IMR-90 (cell line): ENCODE measurements at regions not wholly inside any gene's neighbourhood (a gene's known extent, or its start where the extent isn't known, plus 50 kb on each side); places are given as distances from the start of the nearest gene placed in this dataset.

Source experiments
- ATAC-seq: fragments of 200-7000 bp; cut with Tn5 transposase; 2 replicates; pipeline ENCODE4 v1.9.1; 2020; ENCODE audit warnings: low read depth, mild to moderate bottlenecking, moderate library complexity
- BruUV-seq: library from RNA; stranded (reverse); fragments of 400-500 nt; replicated peaks from 2 replicates; lab custom pipeline; 2021; lab: Mats Ljungman, UMichigan
- CTCF ChIA-PET: fragments of 300-600 bp; formaldehyde crosslinking; extraction: SDS; loops from one replicate; lab custom pipeline; 2021; ENCODE audit warnings: antibody characterized with exemption; lab: Yijun Ruan, JAX
- POLR2A ChIA-PET: fragments of 300-600 bp; sonication (Branson Sonifier 250); formaldehyde crosslinking; loops from one replicate; lab custom pipeline; 2022; ENCODE audit warnings: antibody characterized with exemption; ENCODE audit not compliant: unreplicated experiment; lab: Charles Lee
- DNase-seq: peaks from one replicate; pipeline ENCODE4 v3.0.0; 2013
- H2AFZ ChIP-seq: replicated peaks from 2 replicates; pipeline ENCODE3; 2013; ENCODE audit warnings: low read length, mild to moderate bottlenecking; ENCODE audit not compliant: poor library complexity
- H2AK5ac ChIP-seq: 2 replicates; pipeline ENCODE4 v1.6.1; 2013; ENCODE audit warnings: low read depth, low read length, inconsistent platforms
- H2AK9ac ChIP-seq: replicated peaks from 2 replicates; pipeline ENCODE3; 2013; ENCODE audit warnings: mild to moderate bottlenecking, low read depth, low read length, moderate library complexity; ENCODE audit not compliant: poor library complexity
- H2BK120ac ChIP-seq: 2 replicates; pipeline ENCODE4 v1.6.1; 2013; ENCODE audit warnings: low read depth, low read length, inconsistent platforms
- H2BK15ac ChIP-seq: 3 replicates; pipeline ENCODE4 v1.6.1; 2013; ENCODE audit warnings: low read depth, low read length, inconsistent platforms
- H2BK20ac ChIP-seq: 2 replicates; pipeline ENCODE4 v1.6.1; 2013; ENCODE audit warnings: low read depth, mild to moderate bottlenecking, inconsistent platforms, low read length, moderate library complexity
- H2BK5ac ChIP-seq: 2 replicates; pipeline ENCODE4 v1.6.1; 2013; ENCODE audit warnings: mild to moderate bottlenecking, low read depth, low read length, inconsistent platforms; ENCODE audit not compliant: poor library complexity, severe bottlenecking
- H3K14ac ChIP-seq: replicated peaks from 2 replicates; pipeline ENCODE4 v1.6.1; 2013; ENCODE audit warnings: low read depth, low read length, inconsistent platforms
- H3K18ac ChIP-seq: 2 replicates; pipeline ENCODE4 v1.6.1; 2013; ENCODE audit warnings: low read depth, low read length, control low read depth
- H3K23ac ChIP-seq: 2 replicates; pipeline ENCODE4 v1.6.1; 2013; ENCODE audit warnings: low read depth, low read length, inconsistent platforms
- H3K27ac ChIP-seq: 2 replicates; pipeline ENCODE4 v1.5.1; 2013; ENCODE audit warnings: mild to moderate bottlenecking, control low read depth, low read length; ENCODE audit not compliant: insufficient read depth
- H3K27me3 ChIP-seq: 2 replicates; pipeline ENCODE4 v1.6.1; 2013; ENCODE audit warnings: low read length; ENCODE audit not compliant: control insufficient read depth, insufficient read depth
- H3K36me3 ChIP-seq: 2 replicates; pipeline ENCODE4 v1.6.1; 2013; ENCODE audit warnings: low read length, mixed read lengths; ENCODE audit not compliant: control insufficient read depth, insufficient read depth
- H3K4ac ChIP-seq: 2 replicates; pipeline ENCODE4 v1.6.1; 2013; ENCODE audit warnings: low read depth, low read length, inconsistent platforms
- H3K4me1 ChIP-seq: 2 replicates; pipeline ENCODE4 v1.6.1; 2013; ENCODE audit warnings: low read length, mixed read lengths; ENCODE audit not compliant: control insufficient read depth, insufficient read depth
- H3K4me2 ChIP-seq: 2 replicates; pipeline ENCODE4 v1.6.1; 2013; ENCODE audit warnings: low read depth, mild to moderate bottlenecking, control low read depth, low read length, moderate library complexity
- H3K4me3 ChIP-seq: 2 replicates; pipeline ENCODE4 v1.5.1; 2013; ENCODE audit warnings: low read depth, mild to moderate bottlenecking, control low read depth, low read length, moderate library complexity; ENCODE audit not compliant: insufficient read depth
- H3K56ac ChIP-seq: 2 replicates; pipeline ENCODE4 v1.6.1; 2013; ENCODE audit warnings: low read length, inconsistent platforms; ENCODE audit not compliant: insufficient read depth; ENCODE audit errors: extremely low read depth
- H3K79me1 ChIP-seq, 2 experiments: 2 replicates each; pipeline ENCODE4 v1.6.1; 2013; ENCODE audit warnings: low read length in 2 of 2, inconsistent platforms in 1 of 2, low read depth in 1 of 2
- H3K9ac ChIP-seq: 2 replicates; pipeline ENCODE4 v1.6.1; 2013; ENCODE audit warnings: low read depth, low read length, control low read depth
- H3K9me1 ChIP-seq: 2 replicates; pipeline ENCODE4 v1.6.1; 2013; ENCODE audit warnings: low read length, inconsistent platforms; ENCODE audit not compliant: insufficient read depth
- H3K9me3 ChIP-seq: 2 replicates; pipeline ENCODE4 v1.6.1; 2013; ENCODE audit warnings: low read length; ENCODE audit not compliant: control insufficient read depth, insufficient read depth
- H4K20me1 ChIP-seq: 2 replicates; pipeline ENCODE4 v1.6.1; 2013; ENCODE audit warnings: low read length, inconsistent platforms; ENCODE audit not compliant: insufficient read depth
- H4K5ac ChIP-seq: 2 replicates; pipeline ENCODE4 v1.6.1; 2013; ENCODE audit warnings: mild to moderate bottlenecking, low read depth, low read length, control low read depth
- H4K8ac ChIP-seq, 2 experiments: 2 replicates each; pipeline ENCODE4 v1.6.1; 2013; ENCODE audit warnings: low read depth in 2 of 2, low read length in 2 of 2, control low read depth in 1 of 2, inconsistent platforms in 1 of 2
- H4K91ac ChIP-seq: 2 replicates; pipeline ENCODE4 v1.6.1; 2013; ENCODE audit warnings: low read depth, low read length, inconsistent platforms; ENCODE audit not compliant: insufficient read depth
- BHLHE40 ChIP-seq: fragments of 150-350 bp; IDR thresholded peaks from 2 replicates; pipeline ENCODE4 v1.6.1; 2016; ENCODE audit warnings: mild to moderate bottlenecking, low read depth, low read length
- CHD1 ChIP-seq: IDR thresholded peaks from 2 replicates; pipeline ENCODE4 v1.6.1; 2012; ENCODE audit warnings: low read depth, low read length, improper control_type of control experiment
- CTCF ChIP-seq: conservative IDR thresholded peaks from 2 replicates; pipeline ENCODE4 v1.5.1; 2012; ENCODE audit warnings: mild to moderate bottlenecking, low read depth, low read length, improper control_type of control experiment
- FOS ChIP-seq: fragments of 150-350 bp; IDR thresholded peaks from 2 replicates; pipeline ENCODE4 v1.6.1; 2016; ENCODE audit warnings: low read depth, low read length
- MAFK ChIP-seq: IDR thresholded peaks from 2 replicates; pipeline ENCODE4 v1.6.1; 2012; ENCODE audit warnings: low read depth, low read length, improper control_type of control experiment
- MAZ ChIP-seq: IDR thresholded peaks from 2 replicates; pipeline ENCODE4 v1.6.1; 2012; ENCODE audit warnings: low read depth, mild to moderate bottlenecking, low read length, improper control_type of control experiment, moderate library complexity, borderline replicate concordance
- POLR2A ChIP-seq: IDR thresholded peaks from 2 replicates; pipeline ENCODE4 v1.6.1; 2012; ENCODE audit warnings: mild to moderate bottlenecking, low read depth, low read length
- RFX5 ChIP-seq: IDR thresholded peaks from 2 replicates; pipeline ENCODE4 v1.8.0; 2012; ENCODE audit warnings: low read depth, mild to moderate bottlenecking, low read length, moderate library complexity
- WGBS, 2 experiments: methylation state at CpG; one replicate each; pipeline versions ENCODE4 v1.1.5 to v1.1.7; 2013; ENCODE audit warnings: missing lambda C conversion rate in 2 of 2; ENCODE audit not compliant: insufficient read length in 1 of 2; ENCODE audit errors: extremely low coverage in 2 of 2; 5-methylcytosine and 5-hydroxymethylcytosine counted together
- dilution Hi-C: fragments of 300-500 bp; cut with HindIII; formaldehyde crosslinking; loops from one replicate; pipeline ENCODE4 v1.14.3; 2018; ENCODE audit warnings: low sequenced_read_pairs; ENCODE audit not compliant: unreplicated experiment
- in situ Hi-C: fragments of 300-500 bp; cut with MboI; formaldehyde crosslinking; loops from 3 replicates; pipeline ENCODE4 v1.14.3; 2019; ENCODE audit warnings: low sequenced_read_pairs, inconsistent platforms, mixed read lengths
- intact Hi-C: fragments of 100-400 bp; cut with micrococcal nuclease; formaldehyde crosslinking; loops from 2 replicates; pipeline ENCODE4 v1.10.0; 2022

GRCh38 chr17:73802314-73802713, 158.1 kb upstream of the SDK2 start:
- Histone ChIP-seq H2BK20ac (no peak overlapping the region), H3K27me3 (no peaks in the 10 kb centered on the region), H2BK120ac (no peak overlapping the region), H4K91ac (no peak overlapping the region), H4K5ac (no peak overlapping the region), H3K27ac (no peak overlapping the region), H3K36me3 (no peaks in the 10 kb centered on the region), H3K4me1 (no peaks in the 10 kb centered on the region), H2AK9ac (no peak overlapping the region), H3K23ac (no peak overlapping the region), H3K4ac (no peak overlapping the region), H3K79me1 (no peaks in the 10 kb centered on the region), H3K18ac (no peak overlapping the region), H2BK15ac (no peak overlapping the region), H4K20me1 (no peaks in the 10 kb centered on the region), H3K14ac (no peak overlapping the region), H4K8ac (no peak overlapping the region), H2AFZ (no peak overlapping the region), H2BK5ac (no peak overlapping the region), H2AK5ac (no peak overlapping the region), H3K9ac (no peak overlapping the region), H3K4me3 (no peak overlapping the region), H3K9me1 (no peaks in the 10 kb centered on the region), H3K9me3 (peaks cover 35% of the 10 kb centered on the region), H3K4me2 (no peak overlapping the region), H3K56ac (no peak overlapping the region)
- BruUV-seq: no TSS peak
- CTCF ChIA-PET: no interaction called here
- in situ Hi-C loops (no loop called here), dilution Hi-C loops (no loop called here), intact Hi-C loops (no loop called here)
- no peak for DNase-seq
- WGBS, 2 experiments: 50% methylated on average over 2 of the region's 4 CpGs; no CpG with 5 or more reads in 1 of the 2 experiments
- TF ChIP-seq CHD1: no peak
- TF ChIP-seq RFX5: no peak
- TF ChIP-seq FOS: no peak
- no peak for TF ChIP-seq MAZ
- TF ChIP-seq BHLHE40: no peak
- no peak for TF ChIP-seq POLR2A
- no peak for TF ChIP-seq MAFK
- no peak for TF ChIP-seq CTCF
- POLR2A ChIA-PET: no interaction called here
- no peak for ATAC-seq
